Hepatocyte (in vitro differentiated cells): ENCODE measurements at regions not wholly inside any gene's neighbourhood (a gene's known extent, or its start where the extent isn't known, plus 50 kb on each side); places are given as distances from the start of the nearest gene placed in this dataset.
"Not testable (repeated sequence)": the region's sequence is repeated elsewhere in the genome, so short reads cannot be mapped to it uniquely, and the experiment has no call there.

ENCODE experiments used
- DNase-seq: peaks from one replicate; pipeline ENCODE4 v3.0.0-alpha.2; 2016; ENCODE audit warnings: low spot score
- H2AFZ ChIP-seq: fragments of 200-600 bp; sonication (generic); 2 replicates; pipeline ENCODE4 v1.6.0; 2016; ENCODE audit warnings: antibody characterized with exemption, mild to moderate bottlenecking
- H3K27ac ChIP-seq: fragments of 200-600 bp; sonication (generic); 2 replicates; pipeline ENCODE4 v1.5.1; 2016; ENCODE audit warnings: mild to moderate bottlenecking
- H3K27me3 ChIP-seq: fragments of 200-600 bp; sonication (generic); 2 replicates; pipeline ENCODE4 v1.6.1; 2016
- H3K36me3 ChIP-seq: fragments of 200-600 bp; sonication (generic); replicated peaks from 2 replicates; pipeline ENCODE4 v1.5.1; 2016; ENCODE audit warnings: low read depth; ENCODE audit not compliant: insufficient read depth
- H3K4me1 ChIP-seq: fragments of 200-600 bp; sonication (generic); 2 replicates; pipeline ENCODE4 v1.5.1; 2016; ENCODE audit warnings: mild to moderate bottlenecking, moderate library complexity; ENCODE audit not compliant: insufficient read depth
- H3K4me2 ChIP-seq: fragments of 200-600 bp; sonication (generic); 2 replicates; pipeline ENCODE4 v1.6.0; 2016
- H3K4me3 ChIP-seq: fragments of 200-600 bp; sonication (generic); 2 replicates; pipeline ENCODE4 v1.5.1; 2016; ENCODE audit warnings: mild to moderate bottlenecking
- H3K79me2 ChIP-seq: fragments of 200-600 bp; sonication (generic); 2 replicates; pipeline ENCODE4 v1.6.0; 2017; ENCODE audit warnings: mild to moderate bottlenecking
- H3K9me2 ChIP-seq: fragments of 200-600 bp; sonication (generic); replicated peaks from 2 replicates; pipeline ENCODE4 v1.6.0; 2017; ENCODE audit warnings: mild to moderate bottlenecking; ENCODE audit not compliant: insufficient read depth
- H3K9me3 ChIP-seq: fragments of 200-600 bp; sonication (generic); 2 replicates; pipeline ENCODE4 v1.5.1; 2016; ENCODE audit warnings: low read depth, mild to moderate bottlenecking
- H4K20me1 ChIP-seq: fragments of 200-600 bp; sonication (generic); 2 replicates; pipeline ENCODE4 v1.6.0; 2016; ENCODE audit warnings: mild to moderate bottlenecking; ENCODE audit not compliant: insufficient read depth, poor library complexity, severe bottlenecking
- EZH2 ChIP-seq: fragments of 200-600 bp; sonication (generic); IDR thresholded peaks from 2 replicates; pipeline ENCODE4 v1.6.1; 2016; ENCODE audit warnings: antibody characterized with exemption, mild to moderate bottlenecking, borderline replicate concordance
- EZH2phosphoT487 ChIP-seq: fragments of 200-600 bp; sonication (generic); IDR thresholded peaks from one replicate; pipeline ENCODE4 v1.6.1; 2018; ENCODE audit warnings: antibody characterized with exemption, mild to moderate bottlenecking, low read depth, moderate library complexity; ENCODE audit not compliant: unreplicated experiment, severe bottlenecking
- WGBS: methylation state at CpG from one replicate; pipeline ENCODE4 v1.1.6; 2016; ENCODE audit warnings: low lambda C conversion rate; ENCODE audit errors: missing lambda C conversion rate; 5-methylcytosine and 5-hydroxymethylcytosine counted together
- TF ChIP-seq, protein P1 (sequence below): fragments of 200-600 bp; sonication (generic); IDR thresholded peaks from 2 replicates; pipeline ENCODE4 v1.5.1; 2016; ENCODE audit warnings: antibody characterized with exemption, mild to moderate bottlenecking; ENCODE audit not compliant: poor library complexity

DNA sequence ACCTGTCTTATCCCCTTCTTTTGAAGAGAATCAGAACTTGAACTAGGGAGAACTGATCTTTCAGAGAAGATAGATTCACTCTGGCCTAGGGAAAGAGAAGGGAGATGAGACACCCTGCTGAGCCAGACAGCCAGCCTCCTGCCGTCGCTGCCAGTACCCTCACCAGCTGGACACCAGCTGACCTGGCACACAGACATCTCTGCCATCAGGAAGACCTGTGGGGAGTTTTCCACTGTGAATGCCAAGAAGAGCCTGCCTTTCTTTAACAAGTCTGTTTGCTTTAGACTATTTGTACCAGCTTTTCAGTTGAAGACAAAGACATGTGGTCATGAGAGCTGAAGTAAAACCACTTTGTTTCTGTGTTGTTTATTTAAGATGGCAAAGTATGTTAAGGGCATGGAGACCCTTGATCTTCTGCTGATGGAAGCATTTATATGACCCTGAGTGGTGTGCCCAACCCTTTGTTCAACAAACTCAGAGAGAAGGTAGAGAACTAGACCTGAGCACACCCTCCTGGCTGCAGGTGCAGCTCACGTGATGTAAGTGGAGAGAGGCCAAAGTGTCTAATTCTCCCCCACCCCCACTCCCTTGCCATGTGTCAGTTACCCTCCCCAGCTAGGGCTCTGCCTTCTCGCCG, 82.3 kb upstream of the SLC24A3 start:
- WGBS = 65% methylated on average over 5 of the region's 5 CpGs
- H3K4me1 ChIP-seq = peaks cover 3% of the 10 kb centered on the region
- no peaks in the 10 kb centered on the region for H3K36me3 ChIP-seq
- no peaks in the 10 kb centered on the region for H3K9me2 ChIP-seq
- no peak overlapping the region for H2AFZ ChIP-seq
- no peaks in the 10 kb centered on the region for H3K27me3 ChIP-seq
- DNase-seq = peak; percentile 39
- TF ChIP-seq, protein P1, sequence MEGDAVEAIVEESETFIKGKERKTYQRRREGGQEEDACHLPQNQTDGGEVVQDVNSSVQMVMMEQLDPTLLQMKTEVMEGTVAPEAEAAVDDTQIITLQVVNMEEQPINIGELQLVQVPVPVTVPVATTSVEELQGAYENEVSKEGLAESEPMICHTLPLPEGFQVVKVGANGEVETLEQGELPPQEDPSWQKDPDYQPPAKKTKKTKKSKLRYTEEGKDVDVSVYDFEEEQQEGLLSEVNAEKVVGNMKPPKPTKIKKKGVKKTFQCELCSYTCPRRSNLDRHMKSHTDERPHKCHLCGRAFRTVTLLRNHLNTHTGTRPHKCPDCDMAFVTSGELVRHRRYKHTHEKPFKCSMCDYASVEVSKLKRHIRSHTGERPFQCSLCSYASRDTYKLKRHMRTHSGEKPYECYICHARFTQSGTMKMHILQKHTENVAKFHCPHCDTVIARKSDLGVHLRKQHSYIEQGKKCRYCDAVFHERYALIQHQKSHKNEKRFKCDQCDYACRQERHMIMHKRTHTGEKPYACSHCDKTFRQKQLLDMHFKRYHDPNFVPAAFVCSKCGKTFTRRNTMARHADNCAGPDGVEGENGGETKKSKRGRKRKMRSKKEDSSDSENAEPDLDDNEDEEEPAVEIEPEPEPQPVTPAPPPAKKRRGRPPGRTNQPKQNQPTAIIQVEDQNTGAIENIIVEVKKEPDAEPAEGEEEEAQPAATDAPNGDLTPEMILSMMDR = no peak
- no peak for TF ChIP-seq EZH2phosphoT487
- no peak for TF ChIP-seq EZH2
- no peak overlapping the region for H3K4me2 ChIP-seq
- H3K9me3 ChIP-seq = no peaks in the 10 kb centered on the region
- H3K27ac ChIP-seq = peak overlapping the region; percentile 53
- H4K20me1 ChIP-seq = no peaks in the 10 kb centered on the region
- no peaks in the 10 kb centered on the region for H3K79me2 ChIP-seq
- no peak overlapping the region for H3K4me3 ChIP-seq

DNA sequence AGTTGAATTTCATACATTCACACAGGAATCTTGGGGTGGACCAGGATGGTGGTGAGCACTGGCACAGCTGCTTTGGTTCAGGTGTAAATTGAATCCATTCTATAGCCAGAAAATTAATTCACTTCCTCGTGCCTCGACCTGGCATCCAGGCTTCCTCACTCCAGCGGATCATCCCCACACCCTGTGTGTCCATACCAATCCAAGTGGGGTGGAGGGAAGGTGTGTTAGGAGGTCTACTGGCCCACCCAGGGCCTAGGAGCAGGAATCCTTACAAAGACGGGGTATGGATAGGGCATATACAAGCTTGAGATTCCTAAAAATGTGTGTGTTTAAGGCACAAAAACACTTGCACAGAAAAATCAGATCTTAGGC, 81.8 kb upstream of the SLC24A3 start:
- WGBS = 84% methylated on average over 4 of the region's 4 CpGs
- Histone ChIP-seq H3K4me2 (no peak overlapping the region), H3K36me3 (no peaks in the 10 kb centered on the region), H3K4me1 (peaks cover 3% of the 10 kb centered on the region), H3K9me3 (no peaks in the 10 kb centered on the region), H3K27ac (peak overlapping the region; percentile 53), H3K79me2 (no peaks in the 10 kb centered on the region), H2AFZ (no peak overlapping the region), H4K20me1 (no peaks in the 10 kb centered on the region), H3K9me2 (no peaks in the 10 kb centered on the region), H3K4me3 (no peak overlapping the region), H3K27me3 (no peaks in the 10 kb centered on the region)
- DNase-seq = no peak
- TF ChIP-seq, protein P1 = no peak
- TF ChIP-seq EZH2 (no peak), EZH2phosphoT487 (no peak)

DNA sequence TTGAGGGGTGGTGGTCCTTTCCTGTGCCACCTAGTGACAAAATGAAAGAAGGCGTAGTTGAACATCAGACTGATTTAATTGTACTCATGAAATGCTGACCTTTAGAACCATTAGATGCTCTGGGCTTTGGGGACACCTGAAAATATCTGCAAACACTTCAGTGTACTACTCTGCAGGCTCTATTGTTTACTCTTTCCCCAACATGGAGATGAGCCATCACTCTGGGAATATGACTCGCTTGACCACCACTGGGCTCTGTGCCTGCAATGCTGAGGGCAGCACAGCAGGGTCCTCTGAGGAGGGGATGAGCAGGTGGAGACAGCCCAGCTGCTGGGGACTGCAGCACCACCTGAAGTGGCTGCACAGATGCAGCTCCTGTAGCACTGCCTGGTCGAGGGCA, 74.8 kb upstream of the SLC24A3 start:
- Histone ChIP-seq H3K27ac (no peak overlapping the region), H4K20me1 (no peaks in the 10 kb centered on the region), H3K4me1 (no peaks in the 10 kb centered on the region), H3K27me3 (no peaks in the 10 kb centered on the region), H3K9me3 (no peaks in the 10 kb centered on the region), H3K9me2 (no peaks in the 10 kb centered on the region), H3K79me2 (no peaks in the 10 kb centered on the region), H3K4me2 (no peak overlapping the region), H3K36me3 (no peaks in the 10 kb centered on the region), H2AFZ (no peak overlapping the region), H3K4me3 (no peak overlapping the region)
- WGBS = 83% methylated on average over 3 of the region's 3 CpGs
- no peak for DNase-seq
- no peak for TF ChIP-seq EZH2
- TF ChIP-seq, protein P1 = no peak
- TF ChIP-seq EZH2phosphoT487 = no peak

DNA sequence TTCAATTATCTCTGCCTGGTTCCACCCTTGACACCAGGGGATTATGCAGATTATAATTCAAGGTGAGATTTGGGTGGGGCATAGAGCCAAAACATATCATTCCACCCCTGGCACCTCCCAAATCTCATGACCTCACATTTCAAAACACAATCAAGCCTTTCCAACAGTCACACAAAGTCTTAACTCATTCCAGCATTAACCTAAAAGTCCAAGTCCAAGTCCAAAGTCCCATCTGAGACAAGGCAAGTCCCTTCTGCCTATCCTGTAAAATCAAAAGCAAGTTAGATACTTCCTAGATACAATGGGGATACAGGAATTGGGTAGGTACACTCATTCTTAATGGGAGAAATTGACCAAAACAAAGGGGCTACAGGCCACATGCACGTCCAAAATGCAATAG, 73.7 kb upstream of the SLC24A3 start:
- H3K9me3 ChIP-seq = no peaks in the 10 kb centered on the region
- H3K4me2 ChIP-seq = no peak overlapping the region
- no peak for TF ChIP-seq EZH2
- TF ChIP-seq, protein P1 = no peak
- no peak for TF ChIP-seq EZH2phosphoT487
- H3K79me2 ChIP-seq = no peaks in the 10 kb centered on the region
- DNase-seq = no peak
- H3K36me3 ChIP-seq = no peaks in the 10 kb centered on the region
- WGBS = 58% methylated on average over 1 of the region's 1 CpG
- H3K9me2 ChIP-seq = no peaks in the 10 kb centered on the region
- H3K4me1 ChIP-seq = no peaks in the 10 kb centered on the region
- no peaks in the 10 kb centered on the region for H4K20me1 ChIP-seq
- H2AFZ ChIP-seq = no peak overlapping the region
- no peak overlapping the region for H3K4me3 ChIP-seq
- H3K27ac ChIP-seq = no peak overlapping the region
- H3K27me3 ChIP-seq = no peaks in the 10 kb centered on the region

DNA sequence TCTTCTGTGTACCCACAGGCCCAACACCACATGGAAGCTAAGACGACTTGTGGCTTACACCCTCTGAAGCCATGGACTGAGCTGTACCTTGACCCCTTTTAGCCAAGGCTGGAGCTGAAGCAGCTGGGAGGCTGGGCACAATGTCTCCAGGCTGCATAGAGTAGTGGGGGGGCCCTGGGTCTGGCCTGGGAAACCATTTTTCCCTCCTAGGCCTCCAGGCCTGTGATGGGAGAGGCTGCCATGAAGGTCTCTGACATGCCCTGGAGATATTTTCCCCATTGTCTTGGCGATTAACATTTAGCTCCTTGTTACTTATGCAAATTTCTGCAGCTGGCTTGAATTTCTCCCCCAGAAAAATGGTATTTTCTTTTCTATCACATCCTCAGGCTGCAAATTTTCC, 72.9 kb upstream of the SLC24A3 start:
- not testable (repeated sequence) for H3K27ac ChIP-seq, H3K79me2 ChIP-seq, H3K27me3 ChIP-seq, H3K36me3 ChIP-seq, H2AFZ ChIP-seq, H3K4me3 ChIP-seq, DNase-seq, H3K9me3 ChIP-seq, H4K20me1 ChIP-seq, H3K4me2 ChIP-seq, H3K4me1 ChIP-seq, H3K9me2 ChIP-seq
- WGBS = 74% methylated on average over 2 of the region's 2 CpGs
